AG08396 (cell line): ENCODE measurements at regions not wholly inside any gene's neighbourhood (a gene's known extent, or its start where the extent isn't known, plus 50 kb on each side); places are given as distances from the start of the nearest gene placed in this dataset.

Experiments
- DNase-seq: peaks from one replicate; pipeline ENCODE4 v3.0.0; 2012; ENCODE audit warnings: low spot score, mixed read lengths

GRCh38 chr12:58530742-58531062 lies 389.6 kb downstream of the LRIG3 start:
- DNase-seq: peak; percentile 27

GRCh38 chr12:58532855-58533608 lies 387.3 kb downstream of the LRIG3 start:
- DNase-seq: no peak

DNA sequence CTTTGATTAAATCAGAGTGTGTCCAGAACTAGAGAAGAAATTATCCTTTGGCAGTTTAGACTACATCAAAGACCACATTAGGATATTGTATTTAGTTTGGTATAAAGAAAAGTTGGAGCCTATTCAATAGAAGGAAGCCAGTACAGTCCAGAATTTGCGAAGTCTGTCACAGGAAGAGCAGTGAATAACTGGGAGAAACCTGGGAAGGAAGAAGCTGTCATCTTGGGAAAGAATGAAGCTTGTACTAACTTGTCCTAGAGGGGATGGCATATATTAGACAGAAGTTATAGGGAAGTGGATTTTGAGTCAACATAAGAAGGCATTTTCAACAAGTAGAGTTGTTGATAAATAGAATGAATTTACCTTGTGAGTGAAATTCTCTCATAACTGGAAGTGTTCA lies 386.7 kb downstream of the LRIG3 start:
- no peak for DNase-seq

DNA sequence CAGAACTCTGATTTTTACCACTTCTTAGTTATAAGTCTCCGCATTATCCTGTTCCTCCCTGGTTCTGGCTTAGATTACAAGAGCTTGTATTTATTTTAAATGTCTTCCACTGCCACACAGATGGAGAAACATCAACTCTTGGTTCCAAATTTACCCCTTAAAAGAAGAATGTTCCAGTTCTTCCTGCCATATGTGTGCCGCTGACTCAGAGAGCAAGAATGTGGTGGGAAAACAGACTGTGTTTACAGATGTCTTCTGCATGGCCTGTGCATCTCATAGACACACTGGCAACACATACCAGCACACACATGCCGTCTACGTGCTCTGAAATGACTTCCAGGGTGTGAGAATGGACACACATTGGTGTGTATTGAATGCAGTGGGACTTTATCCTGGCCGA lies 383.0 kb downstream of the LRIG3 start:
- peak; percentile 27 for DNase-seq

- no peak for DNase-seq
These were observed 381.0 kb downstream of the LRIG3 start for GRCh38 chr12:58539295-58539694.

DNA sequence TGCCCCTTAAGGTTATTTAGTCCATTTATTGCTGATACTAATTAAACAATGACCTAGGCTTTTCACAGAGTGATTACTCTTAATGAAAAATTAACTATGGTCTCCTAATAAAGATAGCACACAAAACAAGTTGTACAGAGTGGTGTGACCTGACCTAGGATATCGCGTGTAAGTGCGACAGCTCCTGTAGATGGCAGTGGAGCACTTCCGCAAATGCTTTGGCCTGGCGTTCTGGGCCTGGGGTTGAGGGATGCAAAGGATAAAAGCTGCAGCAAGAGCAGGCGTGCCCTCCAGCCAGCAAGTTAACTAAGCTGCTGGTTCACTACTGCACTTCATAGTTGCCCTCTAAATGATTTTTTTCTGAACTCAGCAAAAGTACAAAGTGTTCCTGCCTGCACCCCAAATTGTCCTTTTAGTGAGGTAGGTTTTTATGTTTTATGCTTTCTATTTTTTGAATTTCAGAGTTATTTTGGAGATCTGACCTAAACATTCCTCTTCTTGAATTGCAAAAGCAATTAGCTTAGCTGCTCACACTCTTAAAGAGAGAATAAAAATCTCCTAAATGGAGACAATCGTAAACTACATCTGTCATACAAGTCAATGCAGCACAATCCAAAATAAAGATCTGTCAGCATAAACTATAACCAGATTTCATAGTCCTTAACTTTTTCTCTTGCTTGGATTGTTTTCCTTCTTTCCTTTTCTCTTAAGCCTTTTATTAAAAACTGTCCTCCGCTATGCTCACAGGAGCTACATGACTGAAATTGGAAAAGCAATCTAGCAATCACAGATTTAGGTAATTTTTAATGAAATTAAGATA lies 379.6 kb downstream of the LRIG3 start:
- peak; percentile 59 for DNase-seq

DNA sequence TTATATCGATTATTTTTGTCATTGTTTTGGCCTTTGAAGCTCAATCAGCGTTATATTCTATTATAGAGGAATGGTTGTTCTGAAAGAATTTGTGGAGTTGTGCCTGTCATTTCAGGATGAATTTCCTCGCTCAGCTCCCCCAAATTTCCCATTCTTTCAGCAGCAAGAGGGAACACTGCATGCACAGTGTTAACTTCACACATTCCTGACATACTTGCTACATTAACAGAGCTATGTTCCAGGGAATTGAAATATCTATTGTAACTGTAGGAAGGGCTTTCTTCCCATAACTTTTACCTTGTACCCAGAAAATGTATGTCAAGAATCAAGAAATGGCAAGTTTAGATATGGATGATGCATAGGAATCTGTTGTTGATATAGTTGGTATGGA lies 379.0 kb downstream of the LRIG3 start:
- DNase-seq: no peak

- DNase-seq: no peak
These were observed 376.0 kb downstream of the LRIG3 start for GRCh38 chr12:58544281-58544680.

DNA sequence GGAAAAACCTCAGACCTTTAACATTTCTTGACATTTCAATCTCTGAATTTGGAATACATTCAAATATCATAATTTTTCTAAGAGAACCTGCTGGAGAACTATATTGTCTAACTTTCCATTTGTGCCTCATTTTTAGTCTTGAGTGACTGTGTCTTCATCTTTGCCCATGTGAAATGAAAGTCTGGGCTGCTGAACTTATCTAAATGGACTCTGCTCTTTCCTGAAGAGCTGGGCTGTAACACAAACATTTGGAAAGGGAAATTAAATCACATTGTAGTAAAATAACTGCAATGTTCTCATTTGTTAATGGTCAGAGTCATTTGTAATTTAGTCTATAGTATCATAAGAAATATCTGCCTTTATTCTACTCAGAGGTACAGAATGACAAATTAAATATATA lies 373.1 kb downstream of the LRIG3 start:
- no peak for DNase-seq

- no peak for DNase-seq
These were observed 371.5 kb downstream of the LRIG3 start for GRCh38 chr12:58548801-58549200.

GRCh38 chr12:58554522-58555157 lies 365.7 kb downstream of the LRIG3 start:
- DNase-seq: no peak

DNA sequence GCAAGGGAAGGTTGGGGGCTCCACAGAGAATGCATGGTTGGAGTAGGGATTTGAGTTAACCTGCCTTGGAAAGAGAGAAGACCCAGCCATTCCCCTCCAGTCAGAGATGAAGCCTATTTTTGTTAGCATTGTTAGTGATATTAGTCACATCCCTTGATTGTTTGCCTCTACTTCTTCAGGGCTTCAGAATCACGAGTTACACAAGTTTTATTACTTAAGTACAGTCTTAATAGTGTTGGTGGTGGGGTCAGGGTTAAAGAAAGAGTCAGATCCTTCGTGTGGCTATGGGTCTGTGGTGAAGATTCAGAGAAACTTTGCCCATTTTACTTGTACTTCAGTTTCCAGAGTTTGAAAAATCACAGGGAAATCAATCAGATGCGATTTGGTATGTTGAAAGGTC lies 363.1 kb downstream of the LRIG3 start:
- DNase-seq: peak; percentile 17

GRCh38 chr12:58557661-58558060 lies 362.6 kb downstream of the LRIG3 start:
- no peak for DNase-seq

DNA sequence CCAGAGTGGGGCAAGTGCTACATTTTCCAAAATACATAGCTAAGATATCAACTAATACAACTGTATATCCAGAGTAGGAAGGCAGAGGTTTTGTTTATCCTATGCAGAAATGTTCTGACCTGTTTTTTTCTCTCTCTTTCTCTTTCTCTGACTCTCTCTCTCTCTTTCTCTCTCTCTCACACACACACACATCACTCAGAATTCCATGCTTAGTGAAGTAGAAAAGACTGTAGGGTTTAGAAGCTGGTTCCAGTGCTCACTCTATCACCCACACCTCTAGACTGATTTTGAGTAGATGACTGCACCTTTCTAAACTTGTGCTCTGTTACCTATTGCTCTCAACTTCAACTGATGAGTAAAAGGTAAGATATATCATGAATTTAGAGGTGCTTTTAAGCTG lies 356.7 kb downstream of the LRIG3 start:
- no peak for DNase-seq

DNA sequence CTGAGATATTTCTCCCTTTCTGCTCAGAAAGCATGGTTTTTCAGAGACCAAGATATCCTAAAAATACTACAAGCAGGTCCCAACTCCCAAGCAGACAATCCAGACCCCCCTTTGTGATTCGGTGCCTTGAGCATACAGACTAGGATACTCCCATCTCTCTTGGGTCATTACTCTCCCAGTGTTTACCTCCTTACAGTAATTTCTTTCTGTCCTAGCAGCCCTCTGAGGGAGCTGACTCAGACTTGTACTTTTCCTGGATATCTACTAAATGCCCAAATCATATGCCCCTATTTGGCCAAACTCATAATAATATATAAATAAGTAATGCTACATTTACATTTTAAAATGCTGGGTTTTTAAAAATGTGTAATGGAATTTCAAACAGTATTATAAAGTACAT lies 355.6 kb downstream of the LRIG3 start:
- peak; percentile 15 for DNase-seq

- DNase-seq: peak; percentile 48
These were observed 353.7 kb downstream of the LRIG3 start for GRCh38 chr12:58566599-58566998.

DNA sequence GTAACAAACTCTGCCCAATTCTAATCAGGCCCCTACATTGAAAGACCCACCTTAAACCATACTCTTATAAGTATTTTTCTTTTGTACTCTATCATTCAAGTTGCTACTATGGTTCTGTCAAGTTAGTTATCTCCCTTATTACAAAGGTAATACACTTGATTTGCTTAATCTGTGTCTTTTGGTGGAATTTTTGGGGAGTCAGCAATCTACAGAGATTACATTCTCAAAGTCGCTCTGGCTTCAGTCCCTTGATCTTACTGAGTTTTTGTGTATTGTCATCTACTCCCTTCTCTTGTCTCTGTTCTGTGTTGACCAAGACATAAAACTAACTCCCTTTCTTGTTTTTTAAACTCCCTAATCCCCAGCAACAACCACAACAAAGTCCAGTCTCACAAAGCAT lies 353.1 kb downstream of the LRIG3 start:
- no peak for DNase-seq

DNA sequence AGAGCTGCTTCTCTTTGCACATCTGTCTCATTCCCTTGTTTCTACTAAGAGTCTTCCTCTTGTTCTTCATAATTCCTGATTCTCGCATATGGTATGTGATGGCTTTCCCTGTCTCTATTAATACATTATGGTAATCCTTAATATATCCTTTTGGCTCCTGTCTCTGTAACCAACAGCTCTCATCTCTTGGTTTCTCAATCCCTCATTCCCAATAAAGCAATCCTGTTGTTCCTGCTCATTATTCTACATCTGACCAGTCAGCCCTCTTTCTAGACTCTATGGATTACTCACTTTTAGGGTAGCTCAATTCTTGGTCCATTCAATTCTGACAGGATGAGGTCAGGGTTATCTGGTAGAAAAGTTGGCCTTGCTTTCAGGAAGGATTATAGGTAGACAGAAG lies 349.9 kb downstream of the LRIG3 start:
- no peak for DNase-seq

- DNase-seq: peak; percentile 48
These were observed 345.0 kb downstream of the LRIG3 start for GRCh38 chr12:58575256-58575655.

GRCh38 chr12:58576081-58576480 lies 344.2 kb downstream of the LRIG3 start:
- DNase-seq: no peak

- DNase-seq: no peak
These were observed 343.4 kb downstream of the LRIG3 start for GRCh38 chr12:58576916-58577315.

DNA sequence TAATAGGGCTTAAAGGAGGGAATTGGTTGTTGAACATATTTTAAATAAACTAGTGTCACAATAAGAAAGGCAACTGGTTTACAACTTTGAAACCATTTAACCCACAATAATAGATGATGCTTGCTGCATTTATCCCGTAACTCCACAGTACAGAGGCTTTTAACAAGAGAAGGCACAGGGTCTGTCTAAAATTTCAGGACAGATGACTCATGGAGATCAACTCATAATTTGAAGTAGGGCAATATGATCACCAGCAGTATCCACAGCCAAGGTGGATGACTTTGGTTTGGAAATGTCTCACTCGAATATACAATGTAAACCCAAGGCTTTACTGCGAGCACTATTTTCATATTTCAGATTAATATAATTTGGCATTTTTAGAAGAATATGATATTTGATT lies 340.2 kb downstream of the LRIG3 start:
- DNase-seq: no peak

DNA sequence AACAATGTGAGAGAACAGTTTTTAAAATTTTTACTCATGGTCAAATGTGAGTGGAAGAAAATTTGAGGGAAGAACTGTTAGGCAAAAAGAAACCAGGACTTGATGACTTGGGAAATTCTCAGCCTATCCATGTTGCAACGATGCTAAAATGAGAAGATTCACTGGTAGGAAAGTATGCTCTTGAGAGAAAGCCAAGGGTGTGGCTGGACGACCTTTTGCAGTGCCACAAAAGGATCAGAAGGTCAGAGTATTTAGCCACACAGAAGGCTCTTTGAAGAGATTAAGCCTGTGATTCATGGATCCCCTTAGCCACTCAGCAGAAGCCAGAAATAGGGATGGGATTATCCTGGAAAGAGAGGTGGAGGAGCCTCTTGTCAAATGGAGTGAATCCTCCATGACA lies 336.8 kb downstream of the LRIG3 start:
- peak; percentile 7 for DNase-seq
